H1 (cell line): ENCODE measurements at regions not wholly inside any gene's neighbourhood (a gene's known extent, or its start where the extent isn't known, plus 50 kb on each side); places are given as distances from the start of the nearest gene placed in this dataset.

Experiments used
- ASH2L ChIP-seq: fragments of 200-600, 300-600 bp; sonication (generic); IDR thresholded peaks from one replicate; pipeline ENCODE4 v1.7.1; 2017; ENCODE audit warnings: low read length
- CHD1 ChIP-seq: IDR thresholded peaks from 2 replicates; pipeline ENCODE4 v1.6.1; 2012; ENCODE audit warnings: low read depth, low read length, improper control_type of control experiment
- CHD2 ChIP-seq: IDR thresholded peaks from 2 replicates; pipeline ENCODE4 v1.6.1; 2012; ENCODE audit warnings: low read length, improper control_type of control experiment
- EP300 ChIP-seq, 2 experiments: IDR thresholded peaks; 1 replicate in 1 of 2; 2 replicates in 1 of 2; pipeline ENCODE4 v1.6.1; 2011 to 2012; ENCODE audit warnings: low read depth in 2 of 2, low read length in 2 of 2, mild to moderate bottlenecking in 2 of 2, borderline replicate concordance in 1 of 2, inconsistent platforms in 1 of 2, moderate library complexity in 1 of 2
- EZH2 ChIP-seq: fragments of 200-600 bp; sonication (generic); IDR thresholded peaks from 2 replicates; pipeline ENCODE4 v1.7.1; 2012; ENCODE audit warnings: low read depth, mild to moderate bottlenecking, moderate library complexity, low read length, inconsistent platforms; ENCODE audit not compliant: severe bottlenecking
- KDM5A ChIP-seq: fragments of 200-600 bp; IDR thresholded peaks from 2 replicates; pipeline ENCODE4 v1.7.1; 2012; ENCODE audit warnings: mild to moderate bottlenecking, low read length, inconsistent platforms, mixed read lengths
- SIRT6 ChIP-seq: IDR thresholded peaks from one replicate; pipeline ENCODE4 v1.7.1; 2012; ENCODE audit warnings: low read length, inconsistent platforms
- SP2 ChIP-seq: IDR thresholded peaks from 2 replicates; pipeline ENCODE4 v1.6.1; 2012; ENCODE audit warnings: mild to moderate bottlenecking, low read length, inconsistent platforms
- TF ChIP-seq, protein P1 (sequence below): IDR thresholded peaks from 2 replicates; pipeline ENCODE4 v1.6.1; 2012; ENCODE audit warnings: inconsistent platforms

DNA sequence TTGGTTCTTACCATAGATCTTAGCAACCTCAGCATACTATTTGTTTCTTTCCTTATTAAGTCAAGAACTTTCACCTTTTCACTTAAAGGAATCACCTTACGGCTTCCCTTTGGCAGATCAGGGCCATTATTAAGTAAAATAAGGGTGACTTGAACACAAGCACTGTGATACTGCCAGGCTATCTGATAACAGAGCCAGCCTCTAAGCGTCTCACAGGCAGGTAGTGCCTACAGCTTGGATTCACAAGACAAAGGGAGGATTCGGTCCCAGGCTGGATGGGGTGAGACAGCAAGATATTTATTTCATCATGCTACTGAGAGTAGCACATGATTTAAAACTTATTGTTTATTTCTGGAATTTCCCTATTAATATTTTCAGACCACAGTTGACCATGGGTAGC lies 218.6 kb downstream of the FOXO1 start (continued):
- TF ChIP-seq SP2 (no peak), CHD2 (no peak), SIRT6 (no peak), EP300 (IDR thresholded peaks at IDR 0.05; ENCODE audit: borderline replicate concordance in 1 of 2, low read depth in 2 of 2, low read length in 2 of 2) (no peak), ASH2L (no peak), EZH2 (no peak), CHD1 (no peak), KDM5A (no peak)
- TF ChIP-seq, protein P1, sequence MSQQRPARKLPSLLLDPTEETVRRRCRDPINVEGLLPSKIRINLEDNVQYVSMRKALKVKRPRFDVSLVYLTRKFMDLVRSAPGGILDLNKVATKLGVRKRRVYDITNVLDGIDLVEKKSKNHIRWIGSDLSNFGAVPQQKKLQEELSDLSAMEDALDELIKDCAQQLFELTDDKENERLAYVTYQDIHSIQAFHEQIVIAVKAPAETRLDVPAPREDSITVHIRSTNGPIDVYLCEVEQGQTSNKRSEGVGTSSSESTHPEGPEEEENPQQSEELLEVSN, result no peak
